ENCODE measurements at regions not wholly inside any gene's neighbourhood (a gene's known extent, or its start where the extent isn't known, plus 50 kb on each side); places are given as distances from the start of the nearest gene placed in this dataset.

DNA sequence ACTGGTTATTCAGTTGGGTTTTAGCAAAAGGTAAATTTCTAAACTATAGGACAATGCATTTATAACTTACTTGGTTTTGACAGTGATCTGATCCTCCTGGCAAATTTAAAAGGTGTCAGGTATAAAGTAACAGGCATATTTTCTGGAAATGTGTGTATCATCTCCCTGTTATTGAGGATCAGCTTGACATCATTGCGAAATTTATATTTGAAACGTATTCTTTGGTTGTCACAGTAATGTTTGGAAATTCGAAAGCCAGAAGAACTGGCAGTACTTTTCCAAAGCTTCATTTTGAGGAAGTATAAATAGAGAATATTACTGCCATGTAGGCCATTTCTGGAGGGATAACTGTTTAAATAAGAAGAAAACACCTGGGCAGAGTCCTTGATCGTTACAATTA is 422.2 kb upstream of the NRXN1 start:
- no peak overlapping the region for H2AFZ ChIP-seq (ENCODE audit: control insufficient read depth, low read depth, low read length)
- no peaks in the 10 kb centered on the region for H3K9me3 ChIP-seq (replicated peaks; ENCODE audit: control insufficient read depth, insufficient read depth, low read length)
- H3K27me3 ChIP-seq (replicated peaks in 1 of 2; ENCODE audit: control insufficient read depth in 2 of 2, insufficient read depth in 2 of 2, low read length in 1 of 2): no peaks in the 10 kb centered on the region
- H3K4me2 ChIP-seq (ENCODE audit: control insufficient read depth, insufficient read depth): no peak overlapping the region
- SMC1A ChIA-PET (ENCODE audit: uncharacterized antibody, unreplicated experiment): no interaction called here
- CTCF ChIA-PET: no interaction called here
- H4K20me1 ChIP-seq (ENCODE audit: control insufficient read depth, insufficient read depth): no peaks in the 10 kb centered on the region
- H3K9ac ChIP-seq (ENCODE audit: control insufficient read depth, insufficient read depth, low read length): no peak overlapping the region
- FAIRE-seq (no peak), DNase-seq (ENCODE audit: low read depth, low spot score) (no peak), ATAC-seq (no peak)
- no peaks in the 10 kb centered on the region for H3K4me1 ChIP-seq (ENCODE audit: control insufficient read depth, insufficient read depth, low read length)
- POLR2A ChIA-PET: no interaction called here
- RAD21 ChIA-PET (ENCODE audit: unreplicated experiment): no interaction called here
- H3K4me3 ChIP-seq: no peak overlapping the region
- TF ChIP-seq SMAD1 (IDR thresholded peaks at IDR 0.05; ENCODE audit: low read depth, partially characterized antibody) (no peak), BMI1 (IDR thresholded peaks at IDR 0.05; ENCODE audit: borderline replicate concordance) (no peak), YY1 (IDR thresholded peaks at IDR 0.05; ENCODE audit: low read depth, low read length) (no peak), CBX5 (IDR thresholded peaks at IDR 0.05; ENCODE audit: low read depth) (no peak), STAT1 (conservative IDR thresholded peaks at IDR 0.05) (no peak), ZNF592 (IDR thresholded peaks at IDR 0.05) (no peak), CREM (IDR thresholded peaks at IDR 0.05; ENCODE audit: low read depth) (no peak), MYC (IDR thresholded peaks at IDR 0.05; ENCODE audit: insufficient read depth, insufficient read length, insufficient replicate concordance, low read length, severe bottlenecking) (no peak), CHD1 (IDR thresholded peaks at IDR 0.05; ENCODE audit: low read depth, low read length) (no peak), ETV6 (conservative IDR thresholded peaks at IDR 0.05 in 1 of 2, IDR thresholded peaks at IDR 0.05 in 1 of 2; ENCODE audit: borderline replicate concordance in 1 of 2, low read depth in 1 of 2) (no peak), JUND (IDR thresholded peaks at IDR 0.05; ENCODE audit: low read depth, low read length) (no peak)
- WGBS (ENCODE audit: insufficient coverage, insufficient replicate concordance, low lambda C conversion rate, missing lambda C conversion rate): 18% methylated on average over 4 of the region's 4 CpGs
- intact Hi-C loops (cut with micrococcal nuclease; ENCODE audit: unreplicated experiment) (no loop called here), in situ Hi-C loops (cut with MboI) (no loop called here)
- H3K36me3 ChIP-seq (ENCODE audit: control insufficient read depth in 2 of 2, insufficient read depth in 2 of 2, low read length in 1 of 2): no peaks in the 10 kb centered on the region
- no TSS peak for BruUV-seq (replicated peaks)
- no peaks in the 10 kb centered on the region for H3K79me2 ChIP-seq (ENCODE audit: control insufficient read depth, insufficient read depth, low read length)
- no peak overlapping the region for H3K27ac ChIP-seq (ENCODE audit: control insufficient read depth, insufficient read depth)
